ENCODE measurements at regions not wholly inside any gene's neighbourhood (a gene's known extent, or its start where the extent isn't known, plus 50 kb on each side); places are given as distances from the start of the nearest gene placed in this dataset.

DNA sequence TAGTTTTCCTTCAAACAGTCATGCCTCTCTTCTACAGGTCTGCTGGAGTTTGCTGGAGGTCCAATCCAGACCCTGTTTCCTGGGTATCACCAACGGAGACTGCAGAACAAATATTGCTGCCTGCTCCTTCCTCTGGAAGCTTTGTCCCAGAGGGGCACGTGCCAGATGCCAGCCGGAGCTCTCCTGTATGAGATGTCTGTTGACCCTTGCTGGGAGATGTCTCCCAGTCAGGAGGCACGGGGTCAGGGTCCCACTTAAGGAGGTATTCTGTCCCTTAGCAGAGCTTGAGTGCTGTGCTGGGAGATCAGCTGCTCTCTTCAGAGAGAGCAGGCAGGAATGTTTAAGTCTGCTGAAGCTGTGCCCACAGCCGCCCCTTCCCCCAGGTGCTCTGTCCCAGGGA lies 666.9 kb downstream of the FRK start:
- Histone ChIP-seq H2AFZ (ENCODE audit: low read depth, low read length) (no peak overlapping the region), H3K36me3 (ENCODE audit: insufficient read depth, low read length) (no peaks in the 10 kb centered on the region), H4K20me1 (ENCODE audit: insufficient read depth, low read length) (no peaks in the 10 kb centered on the region), H3K27ac (ENCODE audit: low read depth, low read length) (no peak overlapping the region), H3K4me2 (ENCODE audit: low read length) (no peak overlapping the region), H3K4me3 (ENCODE audit: insufficient read depth, low read depth, low read length) (no peak overlapping the region), H3K9me3 (ENCODE audit: insufficient read depth, low read depth, low read length) (peaks cover 5% of the 10 kb centered on the region), H3K4me1 (ENCODE audit: insufficient read depth, low read length) (no peaks in the 10 kb centered on the region), H3K27me3 (ENCODE audit: insufficient read depth, low read length) (no peaks in the 10 kb centered on the region), H3K79me2 (ENCODE audit: insufficient read depth, low read length) (no peaks in the 10 kb centered on the region), H3K9ac (ENCODE audit: low read length) (no peak overlapping the region)
- FAIRE-seq (no peak), DNase-seq (ENCODE audit: low read depth) (no peak)
- TF ChIP-seq, protein P1, sequence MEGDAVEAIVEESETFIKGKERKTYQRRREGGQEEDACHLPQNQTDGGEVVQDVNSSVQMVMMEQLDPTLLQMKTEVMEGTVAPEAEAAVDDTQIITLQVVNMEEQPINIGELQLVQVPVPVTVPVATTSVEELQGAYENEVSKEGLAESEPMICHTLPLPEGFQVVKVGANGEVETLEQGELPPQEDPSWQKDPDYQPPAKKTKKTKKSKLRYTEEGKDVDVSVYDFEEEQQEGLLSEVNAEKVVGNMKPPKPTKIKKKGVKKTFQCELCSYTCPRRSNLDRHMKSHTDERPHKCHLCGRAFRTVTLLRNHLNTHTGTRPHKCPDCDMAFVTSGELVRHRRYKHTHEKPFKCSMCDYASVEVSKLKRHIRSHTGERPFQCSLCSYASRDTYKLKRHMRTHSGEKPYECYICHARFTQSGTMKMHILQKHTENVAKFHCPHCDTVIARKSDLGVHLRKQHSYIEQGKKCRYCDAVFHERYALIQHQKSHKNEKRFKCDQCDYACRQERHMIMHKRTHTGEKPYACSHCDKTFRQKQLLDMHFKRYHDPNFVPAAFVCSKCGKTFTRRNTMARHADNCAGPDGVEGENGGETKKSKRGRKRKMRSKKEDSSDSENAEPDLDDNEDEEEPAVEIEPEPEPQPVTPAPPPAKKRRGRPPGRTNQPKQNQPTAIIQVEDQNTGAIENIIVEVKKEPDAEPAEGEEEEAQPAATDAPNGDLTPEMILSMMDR (IDR thresholded peaks at IDR 0.05; ENCODE audit: insufficient read depth, low read depth, low read length), result no peak
- no peak for TF ChIP-seq EZH2 (IDR thresholded peaks at IDR 0.05; ENCODE audit: insufficient read depth, low read length)
- no peaks in the 10 kb centered on the region for H3K4me1 Mint-ChIP-seq (ENCODE audit: low read depth, unreplicated experiment)
- no peaks in the 10 kb centered on the region for H3K36me3 Mint-ChIP-seq (ENCODE audit: low read depth, unreplicated experiment)
- H3K9me3 Mint-ChIP-seq (ENCODE audit: unreplicated experiment), result peaks cover 19% of the 10 kb centered on the region
- no peak overlapping the region for H3K27ac Mint-ChIP-seq (ENCODE audit: unreplicated experiment)
- no peak overlapping the region for H3K4me3 Mint-ChIP-seq (ENCODE audit: unreplicated experiment)
- no peaks in the 10 kb centered on the region for H3K27me3 Mint-ChIP-seq (ENCODE audit: low read depth, unreplicated experiment)

DNA sequence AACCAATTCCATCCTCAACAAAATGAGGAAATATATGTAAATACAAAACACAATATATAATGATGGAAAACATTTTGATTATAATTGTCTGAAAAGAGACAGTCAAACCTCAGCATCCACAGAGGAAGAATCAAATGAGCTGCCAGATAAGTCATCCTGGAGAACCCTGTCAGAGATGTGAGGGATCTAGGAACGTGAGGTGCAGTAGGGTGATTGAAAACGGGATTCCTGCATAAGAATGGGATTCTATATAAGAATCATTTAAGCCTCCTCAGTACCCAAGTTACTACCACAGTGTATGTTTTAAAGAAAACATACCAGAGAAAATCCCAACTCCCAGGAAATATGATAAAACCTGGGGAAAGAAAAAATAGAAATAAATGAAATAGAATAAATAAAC lies 690.5 kb downstream of the FRK start:
- Histone ChIP-seq H3K4me1 (ENCODE audit: insufficient read depth, low read length) (no peaks in the 10 kb centered on the region), H3K4me2 (ENCODE audit: low read length) (no peak overlapping the region), H3K36me3 (ENCODE audit: insufficient read depth, low read length) (no peaks in the 10 kb centered on the region), H4K20me1 (ENCODE audit: insufficient read depth, low read length) (no peaks in the 10 kb centered on the region), H3K27ac (ENCODE audit: low read depth, low read length) (no peak overlapping the region), H3K9ac (ENCODE audit: low read length) (no peak overlapping the region), H3K4me3 (ENCODE audit: insufficient read depth, low read depth, low read length) (no peak overlapping the region), H3K27me3 (ENCODE audit: insufficient read depth, low read length) (no peaks in the 10 kb centered on the region), H3K9me3 (ENCODE audit: insufficient read depth, low read depth, low read length) (peaks cover 3% of the 10 kb centered on the region), H3K79me2 (ENCODE audit: insufficient read depth, low read length) (no peaks in the 10 kb centered on the region), H2AFZ (ENCODE audit: low read depth, low read length) (no peak overlapping the region)
- Mint-ChIP-seq H3K4me3 (ENCODE audit: unreplicated experiment) (no peak overlapping the region), H3K4me1 (ENCODE audit: low read depth, unreplicated experiment) (no peaks in the 10 kb centered on the region), H3K9me3 (ENCODE audit: unreplicated experiment) (peaks cover 7% of the 10 kb centered on the region), H3K36me3 (ENCODE audit: low read depth, unreplicated experiment) (no peaks in the 10 kb centered on the region), H3K27me3 (ENCODE audit: low read depth, unreplicated experiment) (no peaks in the 10 kb centered on the region), H3K27ac (ENCODE audit: unreplicated experiment) (no peak overlapping the region)
- DNase-seq (ENCODE audit: low read depth) (no peak), FAIRE-seq (no peak)
- TF ChIP-seq, protein P1 (IDR thresholded peaks at IDR 0.05; ENCODE audit: insufficient read depth, low read depth, low read length), result no peak
- TF ChIP-seq EZH2 (IDR thresholded peaks at IDR 0.05; ENCODE audit: insufficient read depth, low read length), result no peak

DNA sequence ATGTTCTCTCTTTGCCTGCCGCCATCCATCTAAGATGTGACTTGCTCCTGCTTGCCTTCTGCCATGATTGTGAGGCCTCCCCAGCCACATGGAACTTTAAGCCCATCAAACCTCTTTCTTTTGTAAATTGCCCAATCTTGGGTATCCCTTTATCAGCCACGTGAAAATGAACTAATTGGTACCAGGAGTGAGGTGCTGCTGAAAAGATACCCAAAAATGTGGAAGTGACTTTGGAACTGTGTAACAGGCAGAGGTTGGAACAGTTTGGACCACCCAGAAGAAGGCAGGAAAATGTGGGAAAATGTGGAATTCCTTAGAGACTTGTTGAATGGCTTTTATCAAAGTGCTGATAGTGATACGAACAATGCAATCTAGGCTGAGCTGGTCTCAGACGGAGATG lies 694.9 kb downstream of the FRK start:
- Mint-ChIP-seq H3K9me3 (ENCODE audit: unreplicated experiment) (peaks cover 7% of the 10 kb centered on the region), H3K4me1 (ENCODE audit: low read depth, unreplicated experiment) (no peaks in the 10 kb centered on the region), H3K36me3 (ENCODE audit: low read depth, unreplicated experiment) (no peaks in the 10 kb centered on the region), H3K27me3 (ENCODE audit: low read depth, unreplicated experiment) (no peaks in the 10 kb centered on the region), H3K27ac (ENCODE audit: unreplicated experiment) (no peak overlapping the region), H3K4me3 (ENCODE audit: unreplicated experiment) (no peak overlapping the region)
- TF ChIP-seq EZH2 (IDR thresholded peaks at IDR 0.05; ENCODE audit: insufficient read depth, low read length), result no peak
- TF ChIP-seq, protein P1 (IDR thresholded peaks at IDR 0.05; ENCODE audit: insufficient read depth, low read depth, low read length), result no peak
- H3K27ac ChIP-seq (ENCODE audit: low read depth, low read length), result no peak overlapping the region
- FAIRE-seq (no peak), DNase-seq (ENCODE audit: low read depth) (no peak)
- H3K27me3 ChIP-seq (ENCODE audit: insufficient read depth, low read length), result no peaks in the 10 kb centered on the region
- H3K4me1 ChIP-seq (ENCODE audit: insufficient read depth, low read length), result no peaks in the 10 kb centered on the region
- no peaks in the 10 kb centered on the region for H4K20me1 ChIP-seq (ENCODE audit: insufficient read depth, low read length)
- H3K4me2 ChIP-seq (ENCODE audit: low read length), result no peak overlapping the region
- peaks cover 3% of the 10 kb centered on the region for H3K9me3 ChIP-seq (ENCODE audit: insufficient read depth, low read depth, low read length)
- no peak overlapping the region for H2AFZ ChIP-seq (ENCODE audit: low read depth, low read length)
- no peak overlapping the region for H3K4me3 ChIP-seq (ENCODE audit: insufficient read depth, low read depth, low read length)
- H3K36me3 ChIP-seq (ENCODE audit: insufficient read depth, low read length), result no peaks in the 10 kb centered on the region
- no peaks in the 10 kb centered on the region for H3K79me2 ChIP-seq (ENCODE audit: insufficient read depth, low read length)
- no peak overlapping the region for H3K9ac ChIP-seq (ENCODE audit: low read length)

Data from astrocyte (in vitro differentiated cells and primary cell).